IPS DF 4.7 (cell line): ENCODE measurements at regions not wholly inside any gene's neighbourhood (a gene's known extent, or its start where the extent isn't known, plus 50 kb on each side); places are given as distances from the start of the nearest gene placed in this dataset.

ENCODE experiments used
- DNase-seq: peaks from one replicate; pipeline ENCODE4 v3.0.0-alpha.2; 2013; ENCODE audit warnings: low spot score; ENCODE audit errors: extremely low read depth

- DNase-seq: no peak
Measured at GRCh38 chr5:39485079-39485478, 60.3 kb upstream of the DAB2 start.

GRCh38 chr5:39484673-39485072 is 59.9 kb upstream of the DAB2 start:
- DNase-seq: no peak

- no peak for DNase-seq
Measured at GRCh38 chr5:39482098-39482497, 57.3 kb upstream of the DAB2 start.

GRCh38 chr5:39479537-39479936 is 54.8 kb upstream of the DAB2 start:
- DNase-seq: no peak

- DNase-seq: no peak
Measured at GRCh38 chr5:39478863-39479262, 54.1 kb upstream of the DAB2 start.

- DNase-seq: no peak
Measured at GRCh38 chr5:39476843-39477220, 52.1 kb upstream of the DAB2 start.

- DNase-seq: no peak
Measured at GRCh38 chr5:39475881-39476842, 51.4 kb upstream of the DAB2 start.

GRCh38 chr5:39475159-39475571 is 50.4 kb upstream of the DAB2 start:
- no peak for DNase-seq
